ENCODE measurements at regions not wholly inside any gene's neighbourhood (a gene's known extent, or its start where the extent isn't known, plus 50 kb on each side); places are given as distances from the start of the nearest gene placed in this dataset.

DNA sequence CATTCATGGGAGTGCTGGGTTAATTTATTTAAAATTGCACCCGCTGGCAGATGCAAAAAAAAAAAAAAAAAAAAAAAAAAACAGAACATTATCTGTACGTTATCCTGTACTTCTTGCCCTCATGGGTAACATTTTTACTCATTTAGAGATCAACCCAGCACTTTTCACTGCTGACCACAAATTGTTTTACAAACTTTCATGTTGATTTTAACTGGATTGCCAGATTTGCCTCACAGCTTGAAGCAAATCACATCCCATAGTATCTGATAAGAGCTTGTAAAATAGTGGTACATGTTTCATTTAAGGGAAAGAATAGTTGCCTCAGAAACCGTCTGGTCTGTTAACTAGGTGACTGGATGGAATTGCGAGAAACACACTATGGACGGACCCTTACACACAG, 640.8 kb downstream of the TRIML1 start:
- TF ChIP-seq GATA2 (IDR thresholded peaks at IDR 0.05; ENCODE audit: low read depth, low read length): no peak
- no peak for TF ChIP-seq GATA3 (IDR thresholded peaks at IDR 0.05; ENCODE audit: low read depth, low read length)

Data from SH-SY5Y (cell line).